Transverse colon (tissue), 4 donors: ENCODE measurements at regions not wholly inside any gene's neighbourhood (a gene's known extent, or its start where the extent isn't known, plus 50 kb on each side); places are given as distances from the start of the nearest gene placed in this dataset.

Experiments used
- DNase-seq: peaks from one replicate; pipeline ENCODE4 v3.0.0-alpha.2; 2019
- H3K27ac ChIP-seq, 4 donors: fragments of 200-600 bp; sonication (generic); 2 replicates each; pipeline ENCODE4 v1.5.1; 2016 to 2018; ENCODE audit warnings: inconsistent platforms in 4 of 4
- H3K27me3 ChIP-seq: fragments of 200-600 bp; sonication (generic); 2 replicates; pipeline ENCODE4 v1.5.1; 2017; ENCODE audit warnings: inconsistent platforms
- H3K36me3 ChIP-seq, 4 donors: fragments of 200-600 bp; sonication (generic); 2 replicates each; pipeline ENCODE4 v1.5.1; 2017 to 2019; ENCODE audit warnings: inconsistent platforms in 4 of 4
- H3K4me1 ChIP-seq, 4 donors: fragments of 200-600 bp; sonication (generic); 2 replicates each; pipeline ENCODE4 v1.5.1; 2017 to 2020; ENCODE audit warnings: inconsistent platforms in 4 of 4
- H3K4me3 ChIP-seq, 4 donors: fragments of 200-600 bp; sonication (generic); 1 replicate in 1 of 4; 2 replicates in 3 of 4; pipeline versions ENCODE4 v1.5.1 to v1.6.1; 2017 to 2019; ENCODE audit warnings: inconsistent platforms in 4 of 4
- H3K9me3 ChIP-seq, 2 donors: fragments of 200-600 bp; sonication (generic); 2 replicates each; pipeline ENCODE4 v1.5.1; 2017 to 2019; ENCODE audit warnings: inconsistent platforms in 2 of 2
- EP300 ChIP-seq: sonication (generic); formaldehyde crosslinking; IDR thresholded peaks from one replicate; pipeline ENCODE4 v1.6.1; 2017; ENCODE audit warnings: antibody characterized with exemption, low read depth
- POLR2A ChIP-seq: fragments of 450-650 bp; IDR thresholded peaks from one replicate; pipeline ENCODE4 v1.6.1; 2016; ENCODE audit warnings: antibody characterized with exemption, mild to moderate bottlenecking, moderate library complexity
- POLR2AphosphoS5 ChIP-seq, 3 donors: sonication (generic); formaldehyde crosslinking; IDR thresholded peaks; one replicate each; pipeline ENCODE4 v1.6.1; 2016; ENCODE audit warnings: antibody characterized with exemption in 3 of 3
- WGBS, 2 donors: methylation state at CpG; one replicate each; pipeline ENCODE4 v1.1.5; 2018; ENCODE audit warnings: low coverage in 1 of 2; 5-methylcytosine and 5-hydroxymethylcytosine counted together
- in situ Hi-C, 4 donors: fragments of 200-750 bp; cut with MboI; loops; one replicate each; pipeline versions ENCODE4 v1.15.0 to v1.15.1; 2017; ENCODE audit warnings: low sequenced_read_pairs in 3 of 4, low pct_ligation_motif_present in 1 of 4, low pct_unique_long_range_greater_than_20kb in 1 of 4
- intact Hi-C: fragments of 100-400 bp; cut with DNase I; formaldehyde crosslinking; loops from one replicate; pipeline ENCODE4 v1.15.1; 2023; ENCODE audit warnings: low total_unique reads
- TF ChIP-seq, protein P1 (sequence below), 5 experiments: fragments of 200-600 bp in 3 of 5; fragments of 450-650 bp in 2 of 5; sonication (generic) in 3 of 5; IDR thresholded peaks; 1 replicate in 2 of 5; 2 replicates in 3 of 5; pipeline ENCODE4 v1.5.1; 2016 to 2017; ENCODE audit warnings: antibody characterized with exemption in 5 of 5, inconsistent platforms in 3 of 5, mild to moderate bottlenecking in 2 of 5, moderate library complexity in 1 of 5

DNA sequence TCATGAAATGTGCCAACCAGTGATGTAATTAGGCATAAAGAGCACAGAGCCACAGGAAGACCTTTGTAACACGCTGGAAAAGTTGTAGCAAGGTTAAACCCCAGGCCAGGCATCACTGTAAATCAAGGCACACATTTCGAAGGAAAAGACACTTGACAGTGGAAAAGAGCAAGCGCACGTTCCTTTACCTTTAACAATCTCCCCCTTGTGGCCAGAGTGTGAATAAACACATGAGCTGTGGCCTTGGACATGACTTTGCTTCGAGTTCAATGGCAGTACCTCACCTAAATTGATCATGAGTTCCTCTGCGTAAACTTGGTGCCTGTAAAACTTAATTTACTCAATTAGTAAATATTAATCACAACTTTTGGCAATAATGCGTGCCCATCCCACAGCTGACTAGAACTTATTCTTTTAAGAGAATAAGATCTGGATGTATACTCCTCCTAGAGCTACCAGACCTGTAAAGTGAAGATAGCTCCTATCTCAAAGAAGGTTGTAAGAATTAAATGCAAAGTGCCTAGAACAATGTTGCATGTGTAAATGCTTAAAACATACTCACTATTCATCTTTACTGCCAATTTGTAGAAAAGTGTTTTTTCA lies 757.0 kb upstream of the NECTIN3 start:
- Histone ChIP-seq H3K9me3 (no peaks in the 10 kb centered on the region), H3K4me1 (no peaks in the 10 kb centered on the region), H3K27ac (no peak overlapping the region), H3K4me3 (no peak overlapping the region), H3K27me3 (no peaks in the 10 kb centered on the region), H3K36me3 (no peaks in the 10 kb centered on the region)
- in situ Hi-C loops: loop anchor here (10.0 to 25.0 kb wide), 2 partner anchors 577 to 580 kb away; no protein-coding TSS in a partner anchor
- DNase-seq: peak; percentile 53
- WGBS, 2 donors: 31 to 79% methylated on average over 3 to 7 of the region's 7 CpGs
- intact Hi-C loops: no loop called here
- TF ChIP-seq, protein P1, sequence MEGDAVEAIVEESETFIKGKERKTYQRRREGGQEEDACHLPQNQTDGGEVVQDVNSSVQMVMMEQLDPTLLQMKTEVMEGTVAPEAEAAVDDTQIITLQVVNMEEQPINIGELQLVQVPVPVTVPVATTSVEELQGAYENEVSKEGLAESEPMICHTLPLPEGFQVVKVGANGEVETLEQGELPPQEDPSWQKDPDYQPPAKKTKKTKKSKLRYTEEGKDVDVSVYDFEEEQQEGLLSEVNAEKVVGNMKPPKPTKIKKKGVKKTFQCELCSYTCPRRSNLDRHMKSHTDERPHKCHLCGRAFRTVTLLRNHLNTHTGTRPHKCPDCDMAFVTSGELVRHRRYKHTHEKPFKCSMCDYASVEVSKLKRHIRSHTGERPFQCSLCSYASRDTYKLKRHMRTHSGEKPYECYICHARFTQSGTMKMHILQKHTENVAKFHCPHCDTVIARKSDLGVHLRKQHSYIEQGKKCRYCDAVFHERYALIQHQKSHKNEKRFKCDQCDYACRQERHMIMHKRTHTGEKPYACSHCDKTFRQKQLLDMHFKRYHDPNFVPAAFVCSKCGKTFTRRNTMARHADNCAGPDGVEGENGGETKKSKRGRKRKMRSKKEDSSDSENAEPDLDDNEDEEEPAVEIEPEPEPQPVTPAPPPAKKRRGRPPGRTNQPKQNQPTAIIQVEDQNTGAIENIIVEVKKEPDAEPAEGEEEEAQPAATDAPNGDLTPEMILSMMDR (IDR thresholded peaks at IDR 0.05): peak; percentile 71 to 81 (median 77)
- TF ChIP-seq POLR2A: no peak

- no peaks in the 10 kb centered on the region for H3K9me3 ChIP-seq
- TF ChIP-seq, protein P1 (IDR thresholded peaks at IDR 0.05): no peak
- TF ChIP-seq POLR2A: no peak
- no peak for TF ChIP-seq POLR2AphosphoS5 (IDR thresholded peaks at IDR 0.05)
- TF ChIP-seq EP300: no peak
- H3K4me1 ChIP-seq: no peaks in the 10 kb centered on the region
- in situ Hi-C loops (loop anchor here (10.0 to 25.0 kb wide), 2 partner anchors 581 to 583 kb away; no protein-coding TSS in a partner anchor), intact Hi-C loops (no loop called here)
- no peak for DNase-seq
- no peaks in the 10 kb centered on the region for H3K27me3 ChIP-seq
- H3K36me3 ChIP-seq: no peaks in the 10 kb centered on the region
- no peak overlapping the region for H3K27ac ChIP-seq
- 87 to 91% methylated on average over 1 of the region's 1 CpG for WGBS, 2 donors
- H3K4me3 ChIP-seq: no peak overlapping the region
Observed at GRCh38 chr3:110318108-110318507, 753.5 kb upstream of the NECTIN3 start.

DNA sequence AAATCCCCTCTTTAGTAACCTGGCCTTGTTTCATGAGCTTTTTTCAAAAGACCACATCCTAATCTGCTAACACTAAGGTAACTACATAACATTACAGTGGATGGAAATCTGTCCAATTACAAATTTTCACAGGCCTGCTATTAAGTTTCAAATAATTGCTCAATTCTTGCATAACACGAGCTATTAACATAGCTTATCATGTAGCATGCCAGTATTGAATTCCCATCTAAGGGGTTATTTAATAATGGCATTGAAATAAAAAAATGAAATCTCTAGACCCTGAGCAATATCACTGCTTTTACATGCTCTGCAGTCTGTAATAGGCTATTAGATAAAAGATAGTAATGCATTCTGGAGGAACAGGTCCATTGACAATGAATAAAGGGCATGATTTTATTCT lies 748.3 kb upstream of the NECTIN3 start:
- in situ Hi-C loops (loop anchor here in 2 of 4 donors (25.0 kb wide), 1 partner anchor 586 kb away; no protein-coding TSS in a partner anchor), intact Hi-C loops (no loop called here)
- H3K27ac ChIP-seq: no peak overlapping the region
- no peak for DNase-seq
- no peaks in the 10 kb centered on the region for H3K27me3 ChIP-seq
- H3K9me3 ChIP-seq: no peaks in the 10 kb centered on the region
- 74% methylated on average over 1 of the region's 1 CpG; no CpG with 5 or more reads in 1 of the 2 donors for WGBS, 2 donors
- no peaks in the 10 kb centered on the region for H3K4me1 ChIP-seq
- H3K36me3 ChIP-seq: no peaks in the 10 kb centered on the region
- TF ChIP-seq, protein P1 (IDR thresholded peaks at IDR 0.05): no peak
- TF ChIP-seq POLR2AphosphoS5 (IDR thresholded peaks at IDR 0.05) (no peak), POLR2A (no peak), EP300 (no peak)
- H3K4me3 ChIP-seq: no peak overlapping the region

DNA sequence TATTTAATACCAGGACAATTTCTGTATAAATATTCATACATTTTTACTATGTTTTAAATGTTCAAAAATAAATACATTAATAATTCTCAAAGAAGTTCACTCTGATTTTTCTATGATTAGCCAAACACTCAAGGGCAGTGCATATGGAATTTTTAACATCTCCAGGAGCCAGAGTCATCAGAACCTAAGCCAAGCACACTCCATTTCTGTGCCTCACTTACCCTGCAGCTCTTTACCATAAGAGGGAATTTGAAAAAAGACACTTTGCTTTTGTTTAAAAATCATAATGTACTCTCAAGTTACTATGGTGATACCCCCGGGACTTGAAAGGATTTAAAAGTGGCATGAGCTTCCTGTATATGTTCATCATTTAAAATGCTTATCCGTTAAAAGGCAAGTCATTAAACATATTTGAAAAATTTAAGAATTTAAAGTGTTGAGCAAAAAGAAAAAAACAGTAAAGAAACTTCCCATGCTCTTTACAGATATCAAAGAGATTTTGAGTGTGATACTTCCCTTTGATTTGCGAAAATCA lies 747.4 kb upstream of the NECTIN3 start:
- DNase-seq: no peak
- Histone ChIP-seq H3K27me3 (no peaks in the 10 kb centered on the region), H3K27ac (no peak overlapping the region), H3K4me1 (no peaks in the 10 kb centered on the region), H3K9me3 (no peaks in the 10 kb centered on the region), H3K4me3 (no peak overlapping the region), H3K36me3 (no peaks in the 10 kb centered on the region)
- TF ChIP-seq POLR2AphosphoS5 (IDR thresholded peaks at IDR 0.05): no peak
- no peak for TF ChIP-seq EP300
- WGBS, 2 donors: 76 to 78% methylated on average over 3 of the region's 3 CpGs
- in situ Hi-C loops (loop anchor here in 2 of 4 donors (25.0 kb wide), 1 partner anchor 587 kb away; no protein-coding TSS in a partner anchor), intact Hi-C loops (no loop called here)
